ENCODE measurements at regions not wholly inside any gene's neighbourhood (a gene's known extent, or its start where the extent isn't known, plus 50 kb on each side); places are given as distances from the start of the nearest gene placed in this dataset.
A peak's percentile ranks its signal among the peaks of the same experiment; 100 is the strongest.

GRCh38 chr3:189041482-189042090, 130.2 kb upstream of the TPRG1 start:
- Histone ChIP-seq H3K27ac (ENCODE audit: low read depth, low read length) (no peak overlapping the region), H2BK5ac (ENCODE audit: low read depth, low read length, poor library complexity) (no peak overlapping the region), H3K79me2 (ENCODE audit: control insufficient read depth, insufficient read depth, low read length, poor library complexity) (no peaks in the 10 kb centered on the region), H2AFZ (ENCODE audit: insufficient read depth, low read length, poor library complexity) (no peak overlapping the region), H3K9ac (ENCODE audit: low read length) (no peak overlapping the region), H3K14ac (ENCODE audit: low read length) (no peak overlapping the region), H3K23ac (ENCODE audit: low read length) (no peak overlapping the region), H4K8ac (ENCODE audit: low read depth, low read length) (no peak overlapping the region), H4K91ac (ENCODE audit: low read depth, low read length) (no peak overlapping the region), H2BK12ac (ENCODE audit: low read length) (no peak overlapping the region), H4K12ac (ENCODE audit: low read depth, low read length) (no peak overlapping the region), H2BK120ac (ENCODE audit: insufficient read depth, low read length, poor library complexity) (no peak overlapping the region), H2AK5ac (ENCODE audit: low read length) (no peak overlapping the region), H3K27me3 (ENCODE audit: insufficient read depth, low read length) (no peaks in the 10 kb centered on the region), H3K4me2 (ENCODE audit: low read length) (no peak overlapping the region), H3K4ac (ENCODE audit: low read depth, low read length) (no peak overlapping the region), H3K4me1 (ENCODE audit: control insufficient read depth in 1 of 2, insufficient read depth in 2 of 2, low read length in 2 of 2) (no peaks in the 10 kb centered on the region), H3K36me3 (ENCODE audit: control insufficient read depth in 1 of 2, insufficient read depth in 2 of 2, low read length in 2 of 2) (no peaks in the 10 kb centered on the region), H3K4me3 (ENCODE audit: low read depth, low read length) (no peak overlapping the region), H3K18ac (ENCODE audit: low read length) (no peak overlapping the region), H3K9me3 (ENCODE audit: insufficient read depth, low read depth, low read length) (no peaks in the 10 kb centered on the region), H3K79me1 (ENCODE audit: low read length) (no peaks in the 10 kb centered on the region)
- WGBS (ENCODE audit: extremely low coverage, insufficient coverage, insufficient read length): no CpG with 5 or more reads among the region's 2 CpGs
- peak; percentile 70 to 86 for DNase-seq

DNA sequence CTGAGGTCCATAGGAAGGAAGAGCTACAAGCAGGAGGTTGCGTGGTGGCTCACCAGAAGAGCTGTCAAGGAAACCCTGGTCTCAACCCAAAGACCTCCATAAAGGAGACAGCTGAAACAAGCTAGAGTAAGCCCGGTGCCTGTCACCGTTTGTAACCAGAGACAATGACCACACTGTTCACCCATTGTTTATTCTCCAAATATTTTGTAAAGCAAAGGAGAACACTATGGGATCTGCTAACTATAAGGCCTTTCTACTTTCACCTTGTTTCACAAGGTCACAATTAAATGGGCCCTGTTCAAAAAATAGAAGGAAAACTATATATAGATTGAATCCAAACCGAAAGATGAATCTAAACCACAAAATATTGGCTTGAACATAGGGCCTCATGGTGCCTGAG, 128.9 kb upstream of the TPRG1 start:
- H2AK5ac ChIP-seq (ENCODE audit: low read length): no peak overlapping the region
- H4K91ac ChIP-seq (ENCODE audit: low read depth, low read length): no peak overlapping the region

GRCh38 chr3:189049458-189050236, 122.1 kb upstream of the TPRG1 start:
- Histone ChIP-seq H2AK5ac (ENCODE audit: low read length) (no peak overlapping the region), H3K9me3 (ENCODE audit: insufficient read depth, low read depth, low read length) (no peaks in the 10 kb centered on the region), H3K18ac (ENCODE audit: low read length) (no peak overlapping the region), H3K79me2 (ENCODE audit: control insufficient read depth, insufficient read depth, low read length, poor library complexity) (no peaks in the 10 kb centered on the region), H3K27ac (ENCODE audit: low read depth, low read length) (no peak overlapping the region), H2BK12ac (ENCODE audit: low read length) (no peak overlapping the region), H3K79me1 (ENCODE audit: low read length) (no peaks in the 10 kb centered on the region), H4K8ac (ENCODE audit: low read depth, low read length) (no peak overlapping the region), H4K91ac (ENCODE audit: low read depth, low read length) (no peak overlapping the region), H3K36me3 (ENCODE audit: control insufficient read depth in 1 of 2, insufficient read depth in 2 of 2, low read length in 2 of 2) (no peaks in the 10 kb centered on the region), H4K12ac (ENCODE audit: low read depth, low read length) (no peak overlapping the region), H3K4me2 (ENCODE audit: low read length) (no peak overlapping the region), H3K9ac (ENCODE audit: low read length) (no peak overlapping the region), H3K14ac (ENCODE audit: low read length) (no peak overlapping the region), H3K4me1 (ENCODE audit: control insufficient read depth in 1 of 2, insufficient read depth in 2 of 2, low read length in 2 of 2) (peaks cover 0 to 4% of the 10 kb centered on the region in 2 experiments), H2AFZ (ENCODE audit: insufficient read depth, low read length, poor library complexity) (no peak overlapping the region), H3K4me3 (ENCODE audit: low read depth, low read length) (no peak overlapping the region), H3K4ac (ENCODE audit: low read depth, low read length) (no peak overlapping the region), H3K27me3 (ENCODE audit: insufficient read depth, low read length) (no peaks in the 10 kb centered on the region), H2BK5ac (ENCODE audit: low read depth, low read length, poor library complexity) (no peak overlapping the region), H2BK120ac (ENCODE audit: insufficient read depth, low read length, poor library complexity) (no peak overlapping the region), H3K23ac (ENCODE audit: low read length) (no peak overlapping the region)
- no CpG with 5 or more reads among the region's 7 CpGs for WGBS (ENCODE audit: extremely low coverage, insufficient coverage, insufficient read length)
- peak in 1 of 2 donors; percentile 52 for DNase-seq

More for the DNA sequence above, 128.9 kb upstream of the TPRG1 start:
- Histone ChIP-seq H2BK5ac (ENCODE audit: low read depth, low read length, poor library complexity) (no peak overlapping the region), H3K23ac (ENCODE audit: low read length) (no peak overlapping the region), H2BK12ac (ENCODE audit: low read length) (no peak overlapping the region), H3K9me3 (ENCODE audit: insufficient read depth, low read depth, low read length) (no peaks in the 10 kb centered on the region), H3K36me3 (ENCODE audit: control insufficient read depth in 1 of 2, insufficient read depth in 2 of 2, low read length in 2 of 2) (no peaks in the 10 kb centered on the region), H3K4ac (ENCODE audit: low read depth, low read length) (no peak overlapping the region), H3K9ac (ENCODE audit: low read length) (no peak overlapping the region), H3K79me2 (ENCODE audit: control insufficient read depth, insufficient read depth, low read length, poor library complexity) (no peaks in the 10 kb centered on the region), H2AFZ (ENCODE audit: insufficient read depth, low read length, poor library complexity) (no peak overlapping the region), H4K12ac (ENCODE audit: low read depth, low read length) (no peak overlapping the region), H3K27me3 (ENCODE audit: insufficient read depth, low read length) (no peaks in the 10 kb centered on the region), H3K4me3 (ENCODE audit: low read depth, low read length) (no peak overlapping the region), H3K27ac (ENCODE audit: low read depth, low read length) (no peak overlapping the region), H2BK120ac (ENCODE audit: insufficient read depth, low read length, poor library complexity) (no peak overlapping the region), H4K8ac (ENCODE audit: low read depth, low read length) (no peak overlapping the region), H3K4me1 (ENCODE audit: control insufficient read depth in 1 of 2, insufficient read depth in 2 of 2, low read length in 2 of 2) (no peaks in the 10 kb centered on the region), H3K4me2 (ENCODE audit: low read length) (no peak overlapping the region), H3K14ac (ENCODE audit: low read length) (no peak overlapping the region), H3K79me1 (ENCODE audit: low read length) (no peaks in the 10 kb centered on the region), H3K18ac (ENCODE audit: low read length) (no peak overlapping the region)
- no peak for DNase-seq
- WGBS (ENCODE audit: extremely low coverage, insufficient coverage, insufficient read length): no CpG with 5 or more reads among the region's 4 CpGs

GRCh38 chr3:189053322-189053721, 118.4 kb upstream of the TPRG1 start:
- Histone ChIP-seq H2BK12ac (ENCODE audit: low read length) (no peak overlapping the region), H2BK5ac (ENCODE audit: low read depth, low read length, poor library complexity) (no peak overlapping the region), H2BK120ac (ENCODE audit: insufficient read depth, low read length, poor library complexity) (no peak overlapping the region), H2AFZ (ENCODE audit: insufficient read depth, low read length, poor library complexity) (no peak overlapping the region), H3K23ac (ENCODE audit: low read length) (no peak overlapping the region), H3K9ac (ENCODE audit: low read length) (no peak overlapping the region), H3K27ac (ENCODE audit: low read depth, low read length) (no peak overlapping the region), H3K14ac (ENCODE audit: low read length) (no peak overlapping the region), H3K36me3 (ENCODE audit: control insufficient read depth in 1 of 2, insufficient read depth in 2 of 2, low read length in 2 of 2) (no peaks in the 10 kb centered on the region), H3K79me1 (ENCODE audit: low read length) (no peaks in the 10 kb centered on the region), H4K12ac (ENCODE audit: low read depth, low read length) (no peak overlapping the region), H4K8ac (ENCODE audit: low read depth, low read length) (no peak overlapping the region), H3K27me3 (ENCODE audit: insufficient read depth, low read length) (no peaks in the 10 kb centered on the region), H3K9me3 (ENCODE audit: insufficient read depth, low read depth, low read length) (no peaks in the 10 kb centered on the region), H2AK5ac (ENCODE audit: low read length) (no peak overlapping the region), H3K18ac (ENCODE audit: low read length) (no peak overlapping the region), H3K4me3 (ENCODE audit: low read depth, low read length) (no peak overlapping the region), H4K91ac (ENCODE audit: low read depth, low read length) (no peak overlapping the region), H3K4me2 (ENCODE audit: low read length) (no peak overlapping the region), H3K79me2 (ENCODE audit: control insufficient read depth, insufficient read depth, low read length, poor library complexity) (no peaks in the 10 kb centered on the region), H3K4ac (ENCODE audit: low read depth, low read length) (no peak overlapping the region), H3K4me1 (ENCODE audit: control insufficient read depth in 1 of 2, insufficient read depth in 2 of 2, low read length in 2 of 2) (peaks cover 0 to 4% of the 10 kb centered on the region in 2 experiments)
- DNase-seq: no peak
- no CpG with 5 or more reads among the region's 5 CpGs for WGBS (ENCODE audit: extremely low coverage, insufficient coverage, insufficient read length)
